MM.1S (cell line): ENCODE measurements at regions not wholly inside any gene's neighbourhood (a gene's known extent, or its start where the extent isn't known, plus 50 kb on each side); places are given as distances from the start of the nearest gene placed in this dataset.

ENCODE experiments used
- DNase-seq: peaks from one replicate; pipeline ENCODE4 v3.0.0-alpha.2; 2015
- H2AFZ ChIP-seq: fragments of 300-600 bp; sonication (generic); 2 replicates; pipeline ENCODE4 v1.6.0; 2016; ENCODE audit warnings: antibody characterized with exemption, low read length
- H3F3A ChIP-seq: fragments of 300-600 bp; sonication (generic); 2 replicates; pipeline ENCODE4 v1.6.1; 2016; ENCODE audit warnings: mild to moderate bottlenecking, antibody characterized with exemption, low read length, moderate library complexity, mixed read lengths; ENCODE audit not compliant: insufficient read depth
- H3K27ac ChIP-seq: fragments of 300-600 bp; sonication (generic); 2 replicates; pipeline ENCODE4 v1.5.1; 2016; ENCODE audit warnings: mild to moderate bottlenecking, low read length
- H3K27me3 ChIP-seq: fragments of 300-600 bp; sonication (generic); replicated peaks from 2 replicates; pipeline ENCODE4 v1.6.0; 2016; ENCODE audit warnings: low read length; ENCODE audit not compliant: insufficient read depth
- H3K36me3 ChIP-seq: fragments of 300-600 bp; sonication (generic); replicated peaks from 2 replicates; pipeline ENCODE4 v1.6.1; 2016; ENCODE audit warnings: mild to moderate bottlenecking, low read length, mixed read lengths; ENCODE audit not compliant: insufficient read depth
- H3K4me1 ChIP-seq: fragments of 300-600 bp; sonication (generic); 2 replicates; pipeline ENCODE4 v1.6.1; 2016; ENCODE audit warnings: low read length, mixed read lengths
- H3K4me2 ChIP-seq: fragments of 300-600 bp; sonication (generic); 2 replicates; pipeline ENCODE4 v1.6.0; 2016; ENCODE audit warnings: low read depth, low read length
- H3K4me3 ChIP-seq: fragments of 300-600 bp; sonication (generic); 2 replicates; pipeline ENCODE4 v1.5.1; 2016; ENCODE audit warnings: low read length, mixed read lengths
- H3K79me2 ChIP-seq: fragments of 300-600 bp; sonication (generic); 2 replicates; pipeline ENCODE4 v1.6.1; 2016; ENCODE audit warnings: mixed run types, low read length, mixed read lengths
- H3K9ac ChIP-seq: fragments of 300-600 bp; sonication (generic); 2 replicates; pipeline ENCODE4 v1.6.1; 2016; ENCODE audit warnings: low read length, mixed read lengths
- H3K9me2 ChIP-seq: fragments of 300-600 bp; sonication (generic); replicated peaks from 2 replicates; pipeline ENCODE4 v1.6.1; 2016; ENCODE audit warnings: mild to moderate bottlenecking, low read length, mixed read lengths; ENCODE audit not compliant: insufficient read depth
- H3K9me3 ChIP-seq: fragments of 300-600 bp; sonication (generic); replicated peaks from 2 replicates; pipeline ENCODE4 v1.6.1; 2016; ENCODE audit warnings: mild to moderate bottlenecking, low read length, mixed read lengths; ENCODE audit not compliant: insufficient read depth
- H4K20me1 ChIP-seq: fragments of 300-600 bp; sonication (generic); 2 replicates; pipeline ENCODE4 v1.6.1; 2016; ENCODE audit warnings: mild to moderate bottlenecking, low read length, moderate library complexity, mixed read lengths; ENCODE audit not compliant: insufficient read depth
- EZH2 ChIP-seq: fragments of 300-600 bp; sonication (generic); optimal IDR thresholded peaks from 2 replicates; pipeline ENCODE3; 2017; ENCODE audit warnings: low read depth, mild to moderate bottlenecking, antibody characterized with exemption, low read length, mixed read lengths
- EZH2phosphoT487 ChIP-seq: fragments of 300-600 bp; sonication (generic); IDR thresholded peaks from 2 replicates; pipeline ENCODE4 v1.6.1; 2018; ENCODE audit warnings: antibody characterized with exemption, low read length
- TF ChIP-seq, protein P1 (sequence below): fragments of 300-600 bp; sonication (generic); IDR thresholded peaks from 2 replicates; pipeline ENCODE4 v1.5.1; 2016; ENCODE audit warnings: antibody characterized with exemption, low read length, mixed read lengths

DNA sequence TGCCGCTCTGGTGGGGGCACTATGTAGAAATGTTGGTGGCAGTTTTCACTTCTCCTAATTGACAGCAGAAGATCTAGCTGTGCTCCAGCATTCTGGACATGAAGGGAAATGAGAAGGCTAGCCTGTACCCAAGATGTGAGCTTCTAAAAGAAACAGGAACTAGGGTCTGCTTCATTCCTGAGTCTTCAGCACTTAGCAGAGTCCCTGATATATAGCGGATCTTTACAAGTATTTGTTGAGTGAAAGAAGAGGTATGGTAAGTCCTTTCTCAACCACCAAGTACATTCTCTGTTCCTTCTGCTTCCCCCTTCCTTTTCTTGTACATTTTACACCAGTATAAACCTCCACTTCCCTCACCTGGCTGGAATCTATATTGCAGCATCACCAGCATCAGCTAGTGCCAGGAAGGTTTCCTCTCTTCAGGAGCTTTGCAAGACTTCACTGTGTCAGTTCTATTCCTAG, 408.3 kb upstream of the CADM1 start:
- no peak for TF ChIP-seq EZH2phosphoT487
- TF ChIP-seq, protein P1, sequence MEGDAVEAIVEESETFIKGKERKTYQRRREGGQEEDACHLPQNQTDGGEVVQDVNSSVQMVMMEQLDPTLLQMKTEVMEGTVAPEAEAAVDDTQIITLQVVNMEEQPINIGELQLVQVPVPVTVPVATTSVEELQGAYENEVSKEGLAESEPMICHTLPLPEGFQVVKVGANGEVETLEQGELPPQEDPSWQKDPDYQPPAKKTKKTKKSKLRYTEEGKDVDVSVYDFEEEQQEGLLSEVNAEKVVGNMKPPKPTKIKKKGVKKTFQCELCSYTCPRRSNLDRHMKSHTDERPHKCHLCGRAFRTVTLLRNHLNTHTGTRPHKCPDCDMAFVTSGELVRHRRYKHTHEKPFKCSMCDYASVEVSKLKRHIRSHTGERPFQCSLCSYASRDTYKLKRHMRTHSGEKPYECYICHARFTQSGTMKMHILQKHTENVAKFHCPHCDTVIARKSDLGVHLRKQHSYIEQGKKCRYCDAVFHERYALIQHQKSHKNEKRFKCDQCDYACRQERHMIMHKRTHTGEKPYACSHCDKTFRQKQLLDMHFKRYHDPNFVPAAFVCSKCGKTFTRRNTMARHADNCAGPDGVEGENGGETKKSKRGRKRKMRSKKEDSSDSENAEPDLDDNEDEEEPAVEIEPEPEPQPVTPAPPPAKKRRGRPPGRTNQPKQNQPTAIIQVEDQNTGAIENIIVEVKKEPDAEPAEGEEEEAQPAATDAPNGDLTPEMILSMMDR: peak; percentile 56
- TF ChIP-seq EZH2: no peak
- H3K27ac ChIP-seq: no peak overlapping the region
- H3K4me3 ChIP-seq: no peak overlapping the region
- H3F3A ChIP-seq: no peaks in the 10 kb centered on the region
- DNase-seq: peak; percentile 55
- H3K9me3 ChIP-seq: no peaks in the 10 kb centered on the region
- H3K79me2 ChIP-seq: no peaks in the 10 kb centered on the region
- no peaks in the 10 kb centered on the region for H3K27me3 ChIP-seq
- no peak overlapping the region for H3K9ac ChIP-seq
- no peaks in the 10 kb centered on the region for H3K9me2 ChIP-seq
- peaks cover 11% of the 10 kb centered on the region; the same call in 1 of the 2 replicates for H3K4me1 ChIP-seq
- H3K4me2 ChIP-seq: no peak overlapping the region
- no peaks in the 10 kb centered on the region for H3K36me3 ChIP-seq
- H4K20me1 ChIP-seq: no peaks in the 10 kb centered on the region
- H2AFZ ChIP-seq: peak overlapping the region; percentile 5; the same call in 1 of the 2 replicates

DNA sequence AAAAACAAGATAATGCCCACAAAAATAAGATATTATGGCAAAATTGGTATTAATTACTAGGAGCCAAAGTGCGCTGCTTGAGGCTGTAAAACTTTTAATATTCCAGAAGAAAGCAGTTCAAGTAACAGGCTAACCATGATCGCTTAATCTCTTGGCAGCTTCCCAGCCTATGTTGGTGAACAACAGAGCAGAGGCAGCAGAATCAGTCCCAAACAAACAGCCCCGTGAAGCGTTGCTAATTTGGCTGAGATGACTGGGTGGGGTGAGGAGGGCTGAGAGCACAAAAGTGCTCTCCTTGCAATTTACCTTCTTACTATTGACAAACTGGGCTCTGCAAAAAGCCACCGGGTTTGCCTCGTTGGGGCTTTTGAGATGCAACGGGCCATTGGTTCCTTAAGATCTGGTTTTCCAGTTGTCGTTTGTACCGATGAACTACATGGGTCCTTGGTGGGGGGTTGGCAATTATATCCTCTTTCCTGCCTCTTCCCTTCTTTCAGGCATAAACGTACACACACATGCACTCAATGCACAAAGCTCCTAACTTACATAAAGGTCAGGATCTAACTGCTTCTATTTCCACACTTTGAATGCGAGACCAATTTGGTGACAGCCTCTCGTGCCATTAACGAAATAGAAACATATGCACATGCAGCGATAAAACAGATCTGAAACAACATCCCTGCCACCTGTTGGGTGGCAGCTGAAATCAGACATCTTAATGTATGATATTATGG, 407.6 kb upstream of the CADM1 start:
- no peaks in the 10 kb centered on the region for H3F3A ChIP-seq
- peaks cover 11% of the 10 kb centered on the region; the same call in 1 of the 2 replicates for H3K4me1 ChIP-seq
- H3K4me2 ChIP-seq: no peak overlapping the region

DNA sequence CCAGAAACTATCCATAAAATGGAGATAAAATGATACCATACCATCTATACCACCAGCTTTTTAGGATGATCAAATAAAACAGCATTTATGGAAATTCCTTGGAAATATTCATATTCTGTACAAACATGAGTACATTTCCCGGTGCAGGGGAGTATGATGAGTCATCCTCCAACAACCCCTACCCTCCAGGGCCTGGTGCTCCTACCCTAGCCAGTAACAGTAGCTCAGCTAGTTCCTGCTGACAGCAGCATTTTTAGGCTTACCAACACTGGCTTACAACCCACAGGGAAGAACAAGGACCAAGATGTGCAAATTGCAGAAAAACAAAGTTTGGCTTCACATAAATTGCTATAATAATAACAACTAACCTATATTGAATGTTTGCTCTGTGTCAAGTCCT, 406.2 kb upstream of the CADM1 start:
- H3K27me3 ChIP-seq: no peaks in the 10 kb centered on the region
- no peaks in the 10 kb centered on the region for H3K36me3 ChIP-seq
- H3F3A ChIP-seq: no peaks in the 10 kb centered on the region
- no peak overlapping the region for H3K4me3 ChIP-seq
- H3K79me2 ChIP-seq: no peaks in the 10 kb centered on the region
- H3K9me2 ChIP-seq: no peaks in the 10 kb centered on the region
- no peaks in the 10 kb centered on the region for H4K20me1 ChIP-seq
- H2AFZ ChIP-seq: no peak overlapping the region
- H3K4me1 ChIP-seq: peaks cover 11% of the 10 kb centered on the region; the same call in 1 of the 2 replicates
- no peak for DNase-seq
- no peak for TF ChIP-seq EZH2
- TF ChIP-seq, protein P1: no peak
- no peak overlapping the region for H3K27ac ChIP-seq
- H3K4me2 ChIP-seq: no peak overlapping the region
- H3K9ac ChIP-seq: no peak overlapping the region
- H3K9me3 ChIP-seq: no peaks in the 10 kb centered on the region

More for the DNA sequence above, 407.6 kb upstream of the CADM1 start:
- no peaks in the 10 kb centered on the region for H3K36me3 ChIP-seq
- H3K9ac ChIP-seq: no peak overlapping the region
- no peaks in the 10 kb centered on the region for H3K9me2 ChIP-seq
- H3K9me3 ChIP-seq: no peaks in the 10 kb centered on the region
- no peaks in the 10 kb centered on the region for H3K79me2 ChIP-seq
- TF ChIP-seq EZH2 (no peak), EZH2phosphoT487 (no peak)
- TF ChIP-seq, protein P1: no peak
- H4K20me1 ChIP-seq: no peaks in the 10 kb centered on the region
- no peak overlapping the region for H3K4me3 ChIP-seq
- H3K27ac ChIP-seq: no peak overlapping the region
- DNase-seq: no peak
- no peak overlapping the region for H2AFZ ChIP-seq
- H3K27me3 ChIP-seq: no peaks in the 10 kb centered on the region
